Upper lobe of left lung (tissue), 4 donors: ENCODE measurements at regions not wholly inside any gene's neighbourhood (a gene's known extent, or its start where the extent isn't known, plus 50 kb on each side); places are given as distances from the start of the nearest gene placed in this dataset.

Experiments
- CTCF ChIP-seq, 6 experiments: fragments of 450-650 bp in 4 of 6; fragments of 200-600 bp in 2 of 6; sonication (generic) in 2 of 6; IDR thresholded peaks; one replicate each; pipeline ENCODE4 v1.5.1; 2016 to 2019; ENCODE audit warnings: antibody characterized with exemption in 6 of 6
- POLR2A ChIP-seq, 4 donors: fragments of 450-650 bp; IDR thresholded peaks; one replicate each; pipeline ENCODE4 v1.5.1; 2016 to 2017; ENCODE audit warnings: antibody characterized with exemption in 4 of 4, mild to moderate bottlenecking in 2 of 4
- POLR2AphosphoS5 ChIP-seq, 2 donors: sonication (generic); formaldehyde crosslinking; IDR thresholded peaks; one replicate each; pipeline ENCODE4 v1.5.1; 2017; ENCODE audit warnings: antibody characterized with exemption in 2 of 2

- TF ChIP-seq CTCF (IDR thresholded peaks at IDR 0.05) (no peak), POLR2AphosphoS5 (IDR thresholded peaks at IDR 0.05) (no peak), POLR2A (IDR thresholded peaks at IDR 0.05) (no peak)
Observed at GRCh38 chr3:20666091-20666490, 480.1 kb upstream of the SGO1 start.
